OCI-LY1 (cell line): ENCODE measurements at regions not wholly inside any gene's neighbourhood (a gene's known extent, or its start where the extent isn't known, plus 50 kb on each side); places are given as distances from the start of the nearest gene placed in this dataset.

ENCODE experiments used
- EZH2 ChIP-seq: fragments of 200-600 bp; sonication (generic), shearing (Covaris generic); IDR thresholded peaks from 2 replicates; pipeline ENCODE4 v1.8.0; 2017; ENCODE audit warnings: borderline replicate concordance, mixed run types, mild to moderate bottlenecking, antibody characterized with exemption, low read length, moderate library complexity, mixed read lengths
- TF ChIP-seq, protein P1 (sequence below): fragments of 200-600 bp; sonication (generic), shearing (Covaris generic); IDR thresholded peaks from 2 replicates; pipeline ENCODE4 v1.5.1; 2017; ENCODE audit warnings: mild to moderate bottlenecking, antibody characterized with exemption, low read length, moderate library complexity, mixed read lengths

DNA sequence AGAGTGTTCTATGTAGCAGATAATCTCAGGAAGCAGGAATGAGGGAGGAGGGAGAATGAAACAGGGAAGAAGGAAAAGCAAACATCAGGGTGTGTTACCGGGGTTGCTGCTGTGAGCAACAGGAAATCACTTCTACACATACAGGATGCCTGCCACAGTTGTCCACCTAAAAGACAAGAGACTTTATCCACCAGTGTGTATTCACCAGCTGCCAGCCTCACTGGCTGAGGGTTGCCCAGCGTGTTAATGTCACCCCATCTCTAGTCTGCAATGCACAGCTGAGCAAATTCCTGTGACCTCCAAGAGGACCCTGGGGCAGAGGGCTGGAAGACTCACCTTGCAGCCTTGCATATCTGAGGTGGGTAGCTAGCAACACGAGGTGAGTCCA lies 183.7 kb downstream of the GPAM start:
- TF ChIP-seq, protein P1, sequence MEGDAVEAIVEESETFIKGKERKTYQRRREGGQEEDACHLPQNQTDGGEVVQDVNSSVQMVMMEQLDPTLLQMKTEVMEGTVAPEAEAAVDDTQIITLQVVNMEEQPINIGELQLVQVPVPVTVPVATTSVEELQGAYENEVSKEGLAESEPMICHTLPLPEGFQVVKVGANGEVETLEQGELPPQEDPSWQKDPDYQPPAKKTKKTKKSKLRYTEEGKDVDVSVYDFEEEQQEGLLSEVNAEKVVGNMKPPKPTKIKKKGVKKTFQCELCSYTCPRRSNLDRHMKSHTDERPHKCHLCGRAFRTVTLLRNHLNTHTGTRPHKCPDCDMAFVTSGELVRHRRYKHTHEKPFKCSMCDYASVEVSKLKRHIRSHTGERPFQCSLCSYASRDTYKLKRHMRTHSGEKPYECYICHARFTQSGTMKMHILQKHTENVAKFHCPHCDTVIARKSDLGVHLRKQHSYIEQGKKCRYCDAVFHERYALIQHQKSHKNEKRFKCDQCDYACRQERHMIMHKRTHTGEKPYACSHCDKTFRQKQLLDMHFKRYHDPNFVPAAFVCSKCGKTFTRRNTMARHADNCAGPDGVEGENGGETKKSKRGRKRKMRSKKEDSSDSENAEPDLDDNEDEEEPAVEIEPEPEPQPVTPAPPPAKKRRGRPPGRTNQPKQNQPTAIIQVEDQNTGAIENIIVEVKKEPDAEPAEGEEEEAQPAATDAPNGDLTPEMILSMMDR: no peak
- no peak for TF ChIP-seq EZH2
